DMS79 (cell line): ENCODE measurements at regions not wholly inside any gene's neighbourhood (a gene's known extent, or its start where the extent isn't known, plus 50 kb on each side); places are given as distances from the start of the nearest gene placed in this dataset.
"Not testable (repeated sequence)": the region's sequence is repeated elsewhere in the genome, so short reads cannot be mapped to it uniquely, and the experiment has no call there.

Experiments
- DNase-seq: peaks from one replicate; lab custom pipeline; 2025; lab: John Stamatoyannopoulos, UW

DNA sequence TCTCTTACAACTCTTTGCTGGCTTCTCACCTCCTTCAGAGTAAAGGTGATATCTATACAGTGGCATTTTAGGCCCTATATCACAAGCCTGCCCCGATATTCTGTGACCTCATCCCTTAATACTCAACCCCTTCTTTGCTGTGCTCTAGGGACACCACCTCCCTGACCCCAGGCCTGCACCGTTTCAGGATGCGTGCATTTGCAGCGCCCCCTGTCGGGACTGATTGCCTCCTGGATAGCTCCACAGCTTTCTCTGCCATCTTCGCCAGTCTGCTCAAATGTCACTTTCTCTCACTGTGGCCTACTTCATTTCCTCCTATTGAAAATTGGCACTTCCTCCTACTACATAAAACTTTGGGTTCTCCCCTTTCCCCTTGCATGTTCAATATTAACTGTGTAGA lies 289.6 kb downstream of the SOCS6 start:
- DNase-seq, result no peak

DNA sequence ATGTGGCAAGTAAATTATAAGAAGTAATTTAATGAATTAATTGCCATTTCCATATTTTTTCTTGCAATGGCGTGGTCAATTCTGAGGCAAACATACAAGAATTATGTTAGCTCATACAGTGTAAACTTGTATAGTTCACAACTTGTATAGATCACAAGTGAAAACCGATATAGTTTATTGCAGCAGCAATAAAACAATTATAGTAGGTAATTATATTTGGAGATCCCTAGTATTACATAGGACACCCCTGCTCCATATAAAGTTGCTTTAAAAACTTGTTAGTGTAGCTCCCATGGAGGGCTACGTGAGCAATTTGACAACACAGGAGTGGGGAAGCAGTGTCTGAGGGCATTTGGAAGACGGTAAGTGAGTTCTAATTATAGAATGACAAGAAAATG lies 288.2 kb downstream of the SOCS6 start:
- no peak for DNase-seq

DNA sequence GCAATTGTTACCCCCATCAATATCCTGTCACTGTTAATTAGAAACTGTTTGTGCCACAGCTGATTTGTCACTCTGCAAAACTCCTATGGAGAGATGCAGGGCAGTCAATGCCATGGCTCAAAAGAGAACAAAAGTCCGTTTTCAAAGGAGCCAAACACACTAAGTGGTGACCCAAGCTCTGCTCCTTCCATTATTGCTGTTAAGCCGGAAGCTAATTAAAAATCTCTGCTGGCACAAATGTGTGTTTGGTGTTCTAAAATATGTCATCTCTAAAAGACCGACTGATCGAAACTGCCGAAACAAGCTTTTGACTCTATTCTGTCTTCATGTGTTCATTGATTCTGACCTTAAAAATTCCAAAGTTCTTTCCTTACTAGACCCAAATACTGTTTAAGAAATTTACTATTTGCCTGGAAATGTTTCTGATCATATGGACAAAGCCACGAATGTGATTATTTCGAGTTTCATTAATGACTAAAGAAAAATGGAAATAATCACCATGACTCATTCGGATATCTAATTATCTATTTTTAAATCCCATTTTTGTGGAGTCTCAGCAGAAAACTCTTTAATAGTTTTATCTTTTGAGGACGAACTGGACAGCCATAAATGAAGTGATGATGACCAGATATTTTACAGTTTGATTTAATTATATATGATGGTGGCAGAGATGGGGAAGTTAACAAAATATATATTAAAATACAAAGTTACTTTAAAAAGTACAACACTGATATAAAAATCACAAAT lies 287.6 kb downstream of the SOCS6 start:
- no peak for DNase-seq

DNA sequence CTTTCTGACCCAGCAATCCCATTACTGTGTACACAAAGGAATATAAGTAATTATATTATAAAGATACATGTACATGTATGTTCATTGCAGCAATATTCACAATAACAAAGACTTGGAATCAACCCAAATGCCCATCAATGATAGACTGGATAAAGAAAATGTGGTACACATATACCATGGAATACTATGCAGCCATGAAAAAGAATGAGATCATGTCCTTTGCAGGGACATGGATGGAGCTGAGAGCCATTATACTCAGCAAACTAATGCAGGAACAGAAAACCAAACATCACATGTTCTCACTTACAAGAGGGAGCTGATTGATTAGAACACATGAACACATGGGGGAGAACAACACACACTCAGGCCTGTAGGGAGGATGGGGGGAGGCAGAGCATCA lies 286.1 kb downstream of the SOCS6 start:
- not testable (repeated sequence) for DNase-seq

DNA sequence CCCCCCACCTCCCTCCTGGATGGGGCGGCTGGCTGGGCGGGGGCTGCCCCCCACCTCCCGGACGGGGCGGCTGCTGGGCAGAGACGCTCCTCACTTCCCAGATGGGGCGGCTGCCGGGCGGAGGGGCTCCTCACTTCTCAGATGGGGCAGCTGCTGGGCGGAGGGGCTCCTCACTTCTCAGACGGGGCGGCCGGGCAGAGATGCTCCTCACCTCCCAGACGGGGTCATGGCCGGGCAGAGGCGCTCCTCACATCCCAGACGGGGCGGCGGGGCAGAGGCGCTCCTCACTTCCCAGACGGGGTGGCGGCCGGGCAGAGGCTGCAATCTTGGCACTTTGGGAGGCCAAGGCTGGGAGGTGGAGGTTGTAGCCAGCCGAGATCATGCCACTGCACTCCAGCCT lies 280.8 kb downstream of the SOCS6 start:
- not testable (repeated sequence) for DNase-seq

DNA sequence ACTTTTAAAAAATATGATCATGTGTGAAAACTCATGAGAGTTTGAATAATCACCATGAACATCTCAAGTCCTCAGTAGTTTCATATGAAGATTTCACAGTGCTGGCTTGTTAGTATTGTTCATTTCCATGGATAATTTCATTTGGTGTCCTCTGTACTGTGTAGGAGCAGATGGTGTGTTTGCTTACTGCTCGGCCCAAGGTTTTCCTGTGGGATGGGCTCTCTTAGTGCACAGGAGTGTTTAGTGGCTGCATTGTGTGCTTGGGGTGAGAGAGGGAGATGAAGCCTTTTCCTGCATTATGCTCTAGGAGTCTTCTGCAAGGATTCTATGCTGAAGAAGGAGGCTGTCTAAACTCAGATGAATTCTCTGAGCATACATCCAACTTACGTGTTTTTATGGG lies 270.6 kb downstream of the SOCS6 start:
- DNase-seq, result no peak

DNA sequence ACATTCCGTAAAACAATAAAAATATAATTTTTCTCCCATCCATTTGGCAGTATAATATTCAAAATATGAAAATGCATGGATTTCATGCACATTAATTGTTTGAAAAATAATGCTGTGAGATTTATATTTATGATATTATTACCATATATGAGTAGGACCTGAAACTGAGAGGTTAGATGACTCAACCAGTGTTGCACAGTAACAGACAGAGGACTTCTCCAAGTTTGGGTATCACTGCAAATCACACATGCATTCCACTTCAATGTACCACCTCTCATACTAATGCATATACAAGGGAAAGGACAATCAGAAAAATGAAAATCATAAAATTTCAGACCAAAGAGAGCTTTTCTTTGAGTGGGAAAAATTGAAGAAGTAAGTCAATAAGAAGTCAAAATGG lies 269.5 kb downstream of the SOCS6 start:
- DNase-seq, result no peak

DNA sequence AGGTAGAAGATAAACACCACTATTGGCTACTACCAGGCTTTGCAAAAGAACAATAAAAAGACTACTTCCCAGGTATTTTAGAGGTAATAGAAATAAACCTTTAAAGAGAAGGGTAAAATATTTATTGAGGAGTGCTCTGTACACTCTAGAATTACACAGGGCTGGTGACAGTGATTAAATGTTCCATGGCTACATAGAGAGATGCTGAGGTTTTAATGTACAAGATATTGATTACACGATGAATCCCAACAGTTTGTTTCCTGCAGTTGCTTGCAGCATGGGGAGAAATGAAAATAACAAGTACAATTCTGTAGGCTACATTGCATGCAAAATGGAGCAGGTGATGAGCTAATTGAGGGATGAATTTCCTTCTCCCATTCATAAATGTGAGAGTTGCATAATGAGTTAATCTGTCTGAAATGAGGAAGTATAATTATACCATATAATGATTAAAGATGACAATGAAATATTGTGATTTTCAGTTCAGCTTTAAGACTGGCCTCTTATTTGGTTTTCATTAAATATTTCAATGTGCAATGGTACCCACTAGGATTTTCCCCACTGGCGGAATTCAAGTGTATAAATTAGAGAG lies 266.1 kb downstream of the SOCS6 start:
- no peak for DNase-seq

DNA sequence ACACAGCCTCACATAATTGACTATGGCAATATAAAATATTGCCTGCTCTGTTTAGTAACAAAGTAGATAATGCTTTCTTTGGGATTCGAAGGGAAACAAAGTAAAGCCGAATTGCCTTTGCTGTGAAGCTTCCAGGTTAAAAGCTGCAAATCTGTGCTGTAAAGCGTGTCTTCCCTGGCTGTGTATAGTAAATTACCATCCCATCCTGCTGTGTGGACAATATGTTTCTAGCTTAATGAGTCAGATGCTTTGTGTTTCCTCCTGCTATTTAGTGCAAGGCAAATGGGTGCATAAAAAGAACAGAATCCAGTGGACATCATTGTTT lies 265.1 kb downstream of the SOCS6 start:
- no peak for DNase-seq

DNA sequence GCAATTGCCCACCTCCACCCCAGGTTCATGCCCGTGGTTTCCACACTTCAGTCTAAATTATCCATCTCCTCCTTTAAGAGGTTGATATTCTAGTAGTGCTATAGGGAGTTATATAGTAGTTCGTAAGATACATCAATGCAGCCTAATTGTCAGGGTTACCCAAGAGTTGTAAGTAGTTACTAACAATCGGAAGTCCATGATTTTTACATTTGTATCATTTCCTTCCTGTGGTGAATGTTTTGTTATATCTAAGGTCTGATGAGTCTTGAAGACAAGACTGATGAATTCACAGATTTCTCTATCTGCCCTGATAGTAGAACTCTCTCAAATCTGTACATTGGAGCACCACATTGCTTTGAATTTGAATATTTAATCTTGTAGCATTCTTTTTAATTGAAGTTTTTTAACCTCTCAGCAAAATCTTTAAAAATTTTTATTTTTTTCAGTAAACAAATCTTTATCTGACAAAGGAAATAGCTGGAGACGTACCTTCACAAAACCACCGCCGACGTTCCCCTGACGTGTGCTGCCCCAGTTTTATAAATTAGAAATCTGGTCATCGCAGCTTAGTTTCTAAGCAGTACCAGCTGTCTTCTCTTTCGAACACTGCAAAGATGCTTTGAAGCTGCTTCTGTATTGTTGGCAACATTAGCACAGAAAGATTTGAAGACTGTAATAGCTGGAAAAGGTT lies 264.5 kb downstream of the SOCS6 start:
- DNase-seq, result no peak

DNA sequence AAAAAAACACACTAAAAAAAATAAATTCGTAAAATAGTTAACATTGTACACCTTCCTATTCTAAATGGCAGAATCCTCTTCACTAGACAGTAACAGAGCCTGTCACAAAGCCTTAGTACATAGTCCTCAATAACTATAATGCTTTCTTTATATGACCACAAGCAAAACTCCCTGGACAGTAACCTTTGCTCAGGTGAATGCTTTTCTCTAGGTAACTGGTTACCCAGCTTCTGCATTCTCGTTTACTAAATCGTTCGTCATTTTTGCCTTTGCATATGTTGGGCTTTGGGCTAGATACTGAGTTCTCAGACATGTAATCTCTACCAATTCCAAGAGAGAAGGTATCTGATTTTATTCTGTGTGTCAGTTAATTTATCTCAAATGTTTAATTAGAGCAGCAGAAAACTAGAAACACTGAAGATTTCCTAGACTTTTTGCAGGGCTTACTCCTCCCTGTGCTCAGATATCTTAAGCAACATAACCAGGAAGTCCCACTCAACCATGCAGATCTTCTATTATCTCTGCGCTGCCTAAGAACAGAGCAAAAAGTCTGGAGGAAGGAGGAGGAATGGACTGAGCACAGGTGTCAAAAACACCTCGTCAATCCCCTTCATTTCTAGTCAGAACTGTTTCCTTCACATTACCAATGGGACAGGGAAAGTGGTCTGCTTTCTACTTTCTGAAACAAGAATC lies 247.7 kb downstream of the SOCS6 start:
- DNase-seq, result no peak

DNA sequence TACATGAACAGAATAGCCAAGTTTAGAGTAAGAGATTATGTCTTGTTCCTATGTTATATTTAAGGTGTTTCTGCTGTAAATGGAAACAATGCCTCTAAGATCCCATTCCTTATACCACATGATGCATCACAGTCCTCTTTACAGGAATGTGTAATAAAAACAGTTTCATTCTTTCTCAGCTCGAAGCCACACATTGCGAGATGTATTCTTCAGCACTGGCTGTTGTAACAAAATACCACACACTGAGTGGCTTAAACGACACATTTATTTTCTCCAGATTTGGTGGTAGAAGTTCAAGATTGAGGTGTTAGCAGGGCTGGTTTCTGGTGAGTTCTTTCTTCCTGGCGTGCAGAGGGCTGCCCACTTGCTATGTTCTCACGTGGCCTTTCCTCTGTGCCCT lies 246.2 kb downstream of the SOCS6 start:
- DNase-seq, result no peak

DNA sequence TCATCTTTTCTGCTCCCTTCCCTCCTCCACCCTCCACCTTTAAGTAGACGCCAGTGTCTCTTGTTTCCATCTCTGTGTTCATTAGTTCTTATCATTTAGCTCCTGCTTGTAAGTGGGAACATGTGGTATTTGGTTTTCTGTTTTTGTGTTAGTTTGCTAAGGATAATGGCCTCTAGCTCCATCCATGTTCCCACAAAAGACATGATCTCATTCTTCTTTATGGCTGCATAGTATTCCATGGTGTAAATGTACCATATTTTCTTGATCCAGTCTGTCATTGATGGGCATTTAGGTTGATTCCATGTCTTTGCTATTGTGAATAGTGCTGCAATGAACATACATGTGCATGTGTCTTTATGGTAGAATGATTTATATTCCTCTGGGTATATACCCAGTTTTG lies 236.5 kb downstream of the SOCS6 start:
- DNase-seq, result not testable (repeated sequence)

DNA sequence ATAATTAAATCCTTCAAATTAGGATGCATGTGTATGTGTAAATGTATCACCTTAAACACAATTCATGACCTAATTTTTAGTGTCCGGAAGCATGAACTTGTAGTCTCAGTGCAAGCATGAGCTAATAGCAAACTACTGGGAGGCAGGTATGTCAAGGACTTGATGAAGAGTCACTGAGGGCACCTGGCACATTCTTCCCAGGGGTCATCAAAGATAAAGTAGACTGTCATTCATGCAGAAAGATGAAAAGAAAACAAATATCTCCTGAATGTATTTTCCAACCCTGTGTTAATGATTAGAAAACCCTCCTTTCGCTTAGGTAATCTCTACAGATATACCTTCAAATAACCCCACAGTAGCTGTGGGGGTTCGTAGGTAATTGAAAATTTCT lies 234.9 kb downstream of the SOCS6 start:
- peak; percentile 14 for DNase-seq

DNA sequence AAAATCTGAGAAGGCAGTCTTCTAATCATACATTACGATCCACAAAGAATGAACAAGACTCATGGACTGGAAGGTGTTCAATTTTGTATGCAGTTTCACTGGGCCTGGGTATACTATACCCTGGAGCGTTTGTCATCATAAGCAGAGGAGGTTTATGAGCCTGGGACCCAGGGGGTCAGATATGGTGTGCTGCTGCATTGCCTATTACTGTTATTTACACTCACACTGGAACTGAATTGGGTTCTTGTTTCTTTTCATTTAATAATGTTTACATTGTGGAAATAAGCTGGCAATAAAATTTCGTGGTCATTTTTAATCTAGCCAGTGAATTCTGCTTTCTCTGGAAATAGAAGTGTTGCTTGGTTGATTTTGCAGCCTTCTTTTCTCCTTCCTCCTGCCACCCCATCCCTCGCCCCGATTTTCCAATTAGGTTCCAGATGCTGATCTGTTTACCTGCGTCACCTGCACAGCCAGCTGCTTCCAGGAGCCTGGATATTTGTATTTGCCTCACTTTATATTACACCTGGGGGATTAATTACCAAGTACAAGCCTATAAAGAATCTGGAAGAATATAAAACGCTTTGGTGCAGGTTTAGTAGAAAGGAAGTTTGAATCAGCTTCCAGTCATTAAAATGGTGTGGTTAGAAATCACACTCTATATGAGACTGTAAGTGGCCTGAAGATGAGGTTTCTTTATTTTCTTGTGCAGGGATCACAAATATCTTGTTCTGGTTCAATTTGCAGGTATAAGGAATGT lies 234.4 kb downstream of the SOCS6 start:
- DNase-seq, result peak; percentile 17

DNA sequence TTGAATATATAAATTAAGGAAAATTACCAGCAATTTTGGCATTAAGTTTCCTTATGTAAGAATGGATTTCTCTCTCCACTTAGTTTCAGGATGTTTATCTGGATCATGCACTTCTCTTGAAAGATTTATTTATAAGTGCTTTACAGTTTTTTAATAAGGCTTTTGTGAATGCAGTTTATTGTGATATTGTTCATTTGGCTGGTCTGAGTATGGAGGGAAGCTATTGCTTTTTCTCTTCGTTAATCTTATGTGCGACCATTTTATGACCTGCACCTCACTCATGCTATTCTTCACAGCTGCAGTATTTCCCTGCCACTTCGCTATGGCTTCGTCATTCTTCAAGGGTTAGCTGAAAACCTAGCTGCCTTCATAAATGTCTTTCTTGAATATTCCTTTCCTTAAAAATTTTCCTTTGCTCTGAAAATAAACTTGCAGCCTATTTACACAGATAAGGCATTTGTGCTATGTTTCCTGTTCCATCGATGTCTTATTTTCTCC lies 233.4 kb downstream of the SOCS6 start:
- no peak for DNase-seq

DNA sequence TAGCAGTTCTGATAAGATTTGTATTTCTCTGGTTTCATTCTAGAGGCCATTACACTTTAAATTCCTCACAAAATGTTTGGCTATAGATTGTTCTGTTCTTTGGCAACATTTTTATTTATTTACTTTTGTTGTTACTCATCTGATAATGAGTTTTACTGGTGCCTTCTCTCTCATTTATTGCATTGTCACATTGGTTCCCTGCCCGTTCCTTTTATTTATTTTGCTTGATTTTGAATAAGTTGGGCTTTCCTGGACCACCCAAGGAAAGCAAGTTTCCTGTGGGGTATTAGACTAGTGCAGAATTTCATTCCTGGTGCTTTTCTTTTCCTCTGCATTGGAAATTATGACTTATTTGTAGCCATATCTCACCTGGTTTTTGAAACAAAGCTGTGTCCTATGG lies 232.0 kb downstream of the SOCS6 start:
- DNase-seq, result no peak

DNA sequence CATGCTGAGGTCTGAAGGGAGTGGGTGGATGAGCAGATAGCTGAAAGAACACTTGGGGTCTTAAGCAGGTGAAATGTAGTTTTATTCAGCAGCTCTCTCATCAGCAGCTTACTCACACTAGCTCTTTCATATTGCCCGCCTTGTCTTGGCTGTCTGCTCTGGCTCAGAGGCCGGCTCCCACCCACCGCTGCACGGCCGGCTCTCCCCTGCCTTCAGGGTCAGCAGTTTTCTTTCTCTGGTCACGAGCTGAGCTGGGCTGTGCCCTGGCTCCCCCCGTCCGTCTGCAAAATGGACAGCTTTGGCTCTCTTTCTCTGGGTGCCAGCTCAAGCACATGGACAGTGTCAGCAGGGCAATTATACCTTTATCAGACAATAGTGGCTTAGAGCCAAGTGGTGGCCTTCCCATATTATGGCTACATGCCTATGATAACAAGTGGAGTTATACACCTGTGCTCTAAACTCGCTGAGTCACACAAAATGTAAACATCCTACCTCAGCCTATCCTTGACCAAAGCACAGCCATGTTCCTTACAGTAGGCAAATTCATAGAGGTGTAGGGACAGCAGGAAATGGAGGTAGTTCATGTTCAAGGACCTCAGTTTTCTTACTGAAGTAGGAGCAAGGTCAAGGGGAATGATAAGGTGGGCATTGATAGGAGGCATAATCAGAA lies 224.8 kb downstream of the SOCS6 start:
- DNase-seq, result no peak

DNA sequence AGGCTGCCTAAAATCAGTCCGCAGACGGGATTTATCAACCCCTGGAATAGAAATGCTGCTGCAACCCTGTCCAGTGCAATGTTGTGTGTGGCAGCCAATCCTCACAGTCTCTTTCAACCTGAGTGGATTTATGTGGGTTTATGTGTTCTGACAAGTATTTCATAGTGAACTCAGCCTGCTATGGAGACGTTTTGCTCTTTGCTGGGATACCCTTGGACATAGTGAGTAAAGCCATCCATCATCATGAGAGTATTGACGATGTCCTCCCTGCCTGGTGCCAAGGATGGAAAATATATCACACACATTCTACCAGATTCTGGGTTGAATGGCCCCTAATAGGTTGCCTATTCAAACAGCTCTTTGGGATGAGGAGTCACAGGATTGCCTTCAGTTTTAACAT lies 219.1 kb downstream of the SOCS6 start:
- DNase-seq, result no peak

DNA sequence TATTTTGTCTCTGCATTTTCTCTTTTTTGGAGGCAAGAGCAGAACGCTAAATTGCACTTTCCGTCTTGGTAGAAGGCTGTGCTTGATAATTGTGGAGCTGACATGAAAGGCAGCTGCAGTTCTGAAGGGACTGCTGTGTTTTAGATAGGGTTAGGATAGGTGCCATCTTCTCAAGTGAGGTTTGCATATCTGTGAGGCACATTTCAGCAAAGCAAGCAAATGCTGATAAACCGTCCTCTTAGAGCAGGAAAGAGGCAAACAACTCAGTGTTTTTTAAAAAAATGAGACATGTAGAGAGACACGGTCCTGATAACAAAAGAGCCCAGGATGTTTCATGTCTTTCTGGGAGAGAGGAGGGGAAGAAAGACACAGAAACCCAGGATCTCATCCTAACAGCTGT lies 217.7 kb downstream of the SOCS6 start:
- no peak for DNase-seq

DNA sequence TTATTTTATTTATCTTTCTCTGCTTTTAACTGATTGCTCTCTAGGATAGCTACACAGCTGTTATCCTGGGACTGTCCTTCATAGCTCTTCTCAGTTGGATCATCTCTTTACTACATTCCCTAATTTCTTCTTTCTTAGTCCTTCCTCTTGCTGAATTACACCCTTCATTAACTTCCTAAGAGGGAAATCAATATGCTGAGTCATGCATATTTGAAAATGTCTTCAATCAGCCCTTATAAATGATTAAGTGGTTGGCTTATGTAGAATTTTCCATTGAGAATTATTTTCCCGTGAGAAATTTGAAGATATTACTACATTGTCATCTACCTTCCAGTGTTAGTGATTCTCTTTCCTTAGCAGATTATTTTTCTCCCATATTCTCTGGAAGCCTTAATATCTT lies 214.2 kb downstream of the SOCS6 start:
- DNase-seq, result no peak

DNA sequence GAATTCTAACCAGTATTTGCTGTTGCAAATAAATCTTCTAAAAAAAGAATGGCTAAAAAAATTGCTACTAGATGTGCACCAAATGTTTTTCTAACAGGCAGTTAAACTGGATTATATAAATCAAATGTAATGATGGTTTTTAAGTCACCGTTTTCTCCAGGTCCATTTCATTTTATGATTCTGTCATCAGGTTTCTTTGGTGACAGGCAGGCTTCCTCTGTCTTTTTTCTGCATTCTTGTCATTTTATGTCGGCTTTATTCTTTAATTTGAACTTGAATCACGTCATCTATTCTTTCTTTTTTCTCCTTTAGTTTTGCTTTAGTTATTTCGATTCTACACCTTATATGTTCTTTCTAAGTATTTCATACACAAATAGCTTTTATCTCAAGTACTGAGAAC lies 212.5 kb downstream of the SOCS6 start:
- no peak for DNase-seq
